ENCODE measurements at regions not wholly inside any gene's neighbourhood (a gene's known extent, or its start where the extent isn't known, plus 50 kb on each side); places are given as distances from the start of the nearest gene placed in this dataset.
"Not testable (repeated sequence)": the region's sequence is repeated elsewhere in the genome, so short reads cannot be mapped to it uniquely, and the experiment has no call there.

- DNase-seq = no peak
Measured at GRCh38 chr5:110884005-110884404, 145.2 kb downstream of the SLC25A46 start.

DNA sequence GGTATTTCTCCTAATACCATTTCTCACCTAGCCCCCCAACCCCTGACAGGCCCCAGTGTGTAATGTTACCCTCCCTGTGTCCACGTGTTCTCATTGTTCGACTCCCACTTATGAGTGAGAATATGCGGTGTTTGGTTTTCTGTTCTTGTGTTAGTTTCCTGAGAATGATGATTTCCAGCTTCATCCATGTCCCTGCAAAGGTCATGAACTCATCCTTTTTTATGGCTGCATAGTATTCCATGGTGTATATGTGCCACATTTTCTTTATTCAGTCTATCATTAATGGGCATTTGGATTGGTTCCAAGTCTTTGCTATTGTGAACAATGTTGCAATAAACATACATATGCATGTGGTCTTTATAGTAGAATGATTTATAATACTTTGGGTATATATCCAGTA lies 148.4 kb downstream of the SLC25A46 start:
- DNase-seq = not testable (repeated sequence)

More at GRCh38 chr5:110884005-110884404, 145.2 kb downstream of the SLC25A46 start:
- TF ChIP-seq GATA1 (IDR thresholded peaks at IDR 0.05; ENCODE audit: low read depth, low read length) (no peak), POLR2A (IDR thresholded peaks at IDR 0.05; ENCODE audit: low read length) (no peak)

- not testable (repeated sequence) for DNase-seq
Measured at GRCh38 chr5:110893854-110894483, 155.2 kb downstream of the SLC25A46 start.

GRCh38 chr5:110894805-110895204 lies 156.0 kb downstream of the SLC25A46 start:
- TF ChIP-seq GATA1 (IDR thresholded peaks at IDR 0.05; ENCODE audit: low read depth, low read length) (no peak), POLR2A (IDR thresholded peaks at IDR 0.05; ENCODE audit: low read length) (no peak)
- no peak for DNase-seq

- no peak for DNase-seq
Measured at GRCh38 chr5:110896901-110897300, 158.1 kb downstream of the SLC25A46 start.

GRCh38 chr5:110899566-110900412 lies 161.0 kb downstream of the SLC25A46 start:
- no peak for DNase-seq
- TF ChIP-seq POLR2A (IDR thresholded peaks at IDR 0.05; ENCODE audit: low read length) (no peak), GATA1 (IDR thresholded peaks at IDR 0.05; ENCODE audit: low read depth, low read length) (no peak)

More at GRCh38 chr5:110896901-110897300, 158.1 kb downstream of the SLC25A46 start:
- no peak for TF ChIP-seq POLR2A (IDR thresholded peaks at IDR 0.05; ENCODE audit: low read length)
- TF ChIP-seq GATA1 (IDR thresholded peaks at IDR 0.05; ENCODE audit: low read depth, low read length) = no peak

DNA sequence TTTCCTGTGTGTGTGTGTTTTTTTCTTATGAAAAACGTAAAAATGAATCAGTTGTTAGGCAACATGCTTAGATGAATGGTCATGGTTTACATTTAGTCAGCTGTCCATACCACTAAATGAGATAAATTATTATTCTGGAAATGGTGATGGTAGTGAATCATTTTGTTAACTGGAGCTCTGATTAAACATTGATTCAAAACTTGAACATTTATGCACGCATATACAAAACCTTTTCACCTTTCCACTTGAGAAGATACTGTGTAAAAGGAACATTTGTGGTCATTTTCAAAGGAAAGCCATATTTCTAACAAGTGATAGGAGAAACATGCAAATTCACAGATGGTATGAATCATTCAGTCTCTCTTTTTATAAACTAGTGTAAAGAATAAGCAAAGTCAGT lies 162.0 kb downstream of the SLC25A46 start:
- DNase-seq = no peak
- TF ChIP-seq GATA1 (IDR thresholded peaks at IDR 0.05; ENCODE audit: low read depth, low read length) (no peak), POLR2A (IDR thresholded peaks at IDR 0.05; ENCODE audit: low read length) (no peak)

DNA sequence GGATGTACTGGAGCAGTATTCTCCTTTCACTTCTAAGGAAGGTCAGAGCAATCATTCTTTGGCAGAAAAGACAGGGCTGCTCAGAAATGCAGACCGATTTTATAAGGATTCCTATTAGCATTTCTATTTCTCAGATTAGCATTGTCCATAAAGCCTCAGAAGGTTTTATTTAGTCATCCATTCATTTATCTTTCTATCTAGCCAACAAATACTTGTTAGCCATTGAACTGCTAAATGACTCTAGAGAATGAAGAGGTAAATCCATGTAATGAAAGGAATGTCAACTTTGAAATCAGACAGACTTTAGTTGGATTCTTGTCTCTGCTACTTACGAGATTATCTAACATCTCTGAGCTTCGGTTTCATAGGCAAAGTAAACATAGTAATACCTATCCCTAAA lies 165.2 kb downstream of the SLC25A46 start:
- DNase-seq = no peak
- no peak for TF ChIP-seq GATA1 (IDR thresholded peaks at IDR 0.05; ENCODE audit: low read depth, low read length)
- TF ChIP-seq POLR2A (IDR thresholded peaks at IDR 0.05; ENCODE audit: low read length) = no peak

DNA sequence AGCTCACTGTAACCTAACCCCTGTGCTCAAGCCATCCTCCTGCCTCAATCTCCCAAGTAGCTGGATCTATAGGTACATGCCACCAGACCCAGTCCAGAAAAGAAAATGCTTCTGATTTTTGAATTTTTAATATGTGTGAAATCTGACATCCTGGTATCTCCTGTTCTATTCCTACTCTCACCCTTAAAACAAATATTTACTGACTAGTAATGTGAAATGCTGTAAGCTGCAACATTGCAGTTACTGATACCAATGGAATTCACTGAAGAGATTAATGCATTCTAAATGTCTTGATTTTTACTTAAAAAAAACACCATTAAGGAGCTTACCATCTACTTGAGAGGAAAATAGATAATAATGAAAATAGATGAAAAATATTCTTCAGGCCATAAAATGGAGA lies 162.7 kb upstream of the TSLP start:
- no peak for DNase-seq
- TF ChIP-seq POLR2A (IDR thresholded peaks at IDR 0.05; ENCODE audit: low read length) (no peak), GATA1 (IDR thresholded peaks at IDR 0.05; ENCODE audit: low read depth, low read length) (no peak)

DNA sequence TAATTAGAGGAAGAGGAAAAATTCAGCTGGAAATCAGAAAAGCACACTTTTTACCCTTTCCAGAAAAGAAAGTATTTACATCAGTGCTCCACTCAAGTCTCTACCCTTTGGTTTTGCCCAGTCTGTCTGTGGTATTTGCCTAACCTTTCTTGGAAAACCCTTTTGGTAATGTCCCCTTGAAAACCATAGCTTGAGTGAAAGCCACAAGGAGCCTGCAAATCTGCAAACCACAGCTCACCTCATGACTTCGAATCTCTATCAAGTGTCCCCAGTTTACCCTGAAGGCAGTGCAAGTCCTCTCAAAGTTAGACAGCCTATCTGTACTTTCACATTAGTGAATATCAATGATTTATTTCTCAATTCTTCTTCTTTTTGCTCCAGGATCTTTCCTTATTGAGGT lies 162.1 kb upstream of the TSLP start:
- TF ChIP-seq GATA1 (IDR thresholded peaks at IDR 0.05; ENCODE audit: low read depth, low read length) (no peak), POLR2A (IDR thresholded peaks at IDR 0.05; ENCODE audit: low read length) (no peak)
- no peak for DNase-seq

GRCh38 chr5:110909950-110910349 lies 161.6 kb upstream of the TSLP start:
- TF ChIP-seq GATA1 (IDR thresholded peaks at IDR 0.05; ENCODE audit: low read depth, low read length) (no peak), POLR2A (IDR thresholded peaks at IDR 0.05; ENCODE audit: low read length) (no peak)
- no peak for DNase-seq

DNA sequence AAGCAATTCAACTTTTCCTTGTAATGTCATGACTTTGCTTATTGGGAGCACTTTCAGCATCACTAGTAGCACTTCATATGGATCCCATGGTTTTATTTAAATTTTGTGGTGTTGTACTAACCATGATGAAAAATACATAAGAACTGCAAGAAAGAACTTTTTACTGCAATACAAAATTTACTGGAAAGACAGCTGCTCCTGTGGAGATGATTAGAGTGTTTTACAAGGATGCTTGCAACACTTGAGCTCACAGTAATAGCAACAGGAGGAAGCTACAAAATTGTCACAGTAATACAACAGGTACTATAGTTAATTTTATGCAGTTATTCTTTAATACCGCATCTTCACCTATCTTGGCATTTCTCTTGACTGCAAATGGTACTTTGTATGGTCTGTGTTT lies 158.3 kb upstream of the TSLP start:
- no peak for DNase-seq
- TF ChIP-seq POLR2A (IDR thresholded peaks at IDR 0.05; ENCODE audit: low read length) (no peak), GATA1 (IDR thresholded peaks at IDR 0.05; ENCODE audit: low read depth, low read length) (no peak)

DNA sequence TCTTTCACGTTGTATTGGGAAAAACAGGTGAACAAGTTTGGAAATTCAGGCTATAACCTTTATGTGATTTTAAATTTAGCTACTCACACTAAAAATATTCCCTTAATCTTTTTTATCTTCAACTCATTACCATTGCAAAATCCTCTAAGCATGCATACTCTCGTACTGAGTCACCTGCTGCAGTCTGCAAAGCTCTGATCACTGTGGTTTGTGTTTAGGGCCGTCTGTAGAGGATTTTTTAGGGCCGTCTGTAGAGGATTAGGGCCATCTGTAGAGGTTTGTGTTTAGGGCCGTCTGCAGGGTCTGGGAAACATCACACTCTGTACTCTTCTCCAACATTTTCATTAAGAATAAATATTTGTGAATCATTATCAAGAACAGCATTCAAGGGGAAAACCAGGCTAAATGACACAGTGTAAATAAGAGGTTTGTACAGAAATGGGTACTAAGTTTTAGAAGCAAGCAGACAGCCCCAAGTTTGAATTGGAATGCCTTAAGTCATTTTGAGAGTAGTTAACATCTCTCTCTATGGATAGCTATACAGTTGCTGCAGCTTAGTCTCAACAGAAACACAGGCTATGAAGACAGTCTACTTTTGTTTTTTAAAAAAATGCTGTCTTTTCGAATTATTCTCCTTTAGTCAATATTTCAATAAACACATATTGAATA lies 155.0 kb upstream of the TSLP start:
- no peak for DNase-seq
- TF ChIP-seq GATA1 (IDR thresholded peaks at IDR 0.05; ENCODE audit: low read depth, low read length) (no peak), POLR2A (IDR thresholded peaks at IDR 0.05; ENCODE audit: low read length) (no peak)

- DNase-seq = no peak
Measured at GRCh38 chr5:110917161-110917875, 154.2 kb upstream of the TSLP start.

More at GRCh38 chr5:110917161-110917875, 154.2 kb upstream of the TSLP start:
- TF ChIP-seq POLR2A (IDR thresholded peaks at IDR 0.05; ENCODE audit: low read length) = no peak
- TF ChIP-seq GATA1 (IDR thresholded peaks at IDR 0.05; ENCODE audit: low read depth, low read length) = no peak

All from erythroblast (primary cell).